NCI-H748 treated with DMSO at 0.1 percent for 48 hours (cell line): ENCODE measurements at regions not wholly inside any gene's neighbourhood (a gene's known extent, or its start where the extent isn't known, plus 50 kb on each side); places are given as distances from the start of the nearest gene placed in this dataset.

Experiments used
- DNase-seq: peaks from one replicate; lab custom pipeline; 2025; lab: John Stamatoyannopoulos, UW

GRCh38 chr12:59839514-59839913 lies 243.7 kb downstream of the SLC16A7 start:
- DNase-seq, result no peak

DNA sequence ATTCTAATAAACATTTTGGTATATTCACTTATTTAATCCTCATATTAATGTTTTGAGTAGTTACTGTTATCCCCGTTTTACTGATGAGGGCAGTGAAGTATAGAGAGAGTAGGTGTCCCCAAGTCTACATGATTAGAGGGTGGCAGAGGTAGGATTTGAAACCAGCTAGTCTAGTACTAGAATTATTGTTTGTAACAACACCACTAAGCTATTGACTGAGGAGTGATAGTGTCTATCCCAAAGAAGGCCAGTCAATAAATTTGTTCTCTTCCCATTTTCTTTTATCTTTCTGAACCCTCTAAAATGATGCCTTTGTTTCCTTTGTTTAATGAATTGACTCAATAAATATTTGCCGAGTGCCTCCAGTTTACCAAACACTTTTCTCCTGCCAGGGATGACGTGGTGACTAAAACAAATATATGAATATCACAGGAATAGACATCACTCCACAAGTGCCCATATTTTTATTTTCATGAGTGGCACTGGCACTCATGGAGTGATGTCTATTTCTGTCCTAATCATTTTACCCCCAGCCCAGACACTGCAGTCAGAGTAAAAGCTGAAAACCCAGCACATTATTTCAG lies 247.5 kb downstream of the SLC16A7 start:
- DNase-seq, result peak; percentile 96

DNA sequence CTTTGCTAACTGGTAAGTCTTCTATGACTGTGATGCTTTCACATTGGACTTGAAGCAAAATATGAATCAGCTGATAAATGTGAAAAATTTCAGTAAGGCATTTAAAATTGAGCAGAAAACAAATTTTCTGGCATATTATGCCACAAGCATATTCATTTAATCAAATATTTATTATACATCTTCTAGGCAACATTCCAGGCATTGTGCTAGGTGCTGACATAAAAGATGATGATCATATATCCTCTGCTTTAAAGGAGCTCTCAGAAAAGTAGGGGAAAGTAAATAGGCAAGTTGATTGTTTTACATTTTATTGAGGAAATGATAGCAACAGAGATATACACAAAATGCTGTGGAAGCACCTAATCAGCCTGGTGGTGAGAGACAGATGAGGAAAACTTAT lies 248.9 kb downstream of the SLC16A7 start:
- DNase-seq, result no peak

DNA sequence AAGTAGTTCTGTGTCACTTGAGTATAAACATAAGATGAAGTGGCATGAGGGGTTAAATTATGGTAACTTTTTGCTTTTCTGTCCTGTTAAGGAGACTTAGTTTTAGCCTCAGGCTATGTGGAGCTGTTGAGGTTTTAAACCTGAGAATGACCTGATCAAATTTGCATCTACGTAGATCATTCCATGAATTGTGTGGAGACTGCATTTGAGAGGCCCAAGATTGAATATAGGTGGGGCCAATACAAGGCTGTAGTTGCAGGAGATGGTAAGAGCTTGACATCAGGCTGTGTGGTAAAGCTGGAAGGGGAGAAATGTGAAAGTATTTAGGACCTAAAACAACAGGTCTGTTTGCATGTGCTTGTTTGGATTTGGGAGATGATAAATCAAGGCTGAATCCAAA lies 249.5 kb downstream of the SLC16A7 start:
- no peak for DNase-seq

GRCh38 chr12:59847127-59847526 lies 251.3 kb downstream of the SLC16A7 start:
- DNase-seq, result no peak

- no peak for DNase-seq
Measured at GRCh38 chr12:59850268-59850667, 254.4 kb downstream of the SLC16A7 start.

DNA sequence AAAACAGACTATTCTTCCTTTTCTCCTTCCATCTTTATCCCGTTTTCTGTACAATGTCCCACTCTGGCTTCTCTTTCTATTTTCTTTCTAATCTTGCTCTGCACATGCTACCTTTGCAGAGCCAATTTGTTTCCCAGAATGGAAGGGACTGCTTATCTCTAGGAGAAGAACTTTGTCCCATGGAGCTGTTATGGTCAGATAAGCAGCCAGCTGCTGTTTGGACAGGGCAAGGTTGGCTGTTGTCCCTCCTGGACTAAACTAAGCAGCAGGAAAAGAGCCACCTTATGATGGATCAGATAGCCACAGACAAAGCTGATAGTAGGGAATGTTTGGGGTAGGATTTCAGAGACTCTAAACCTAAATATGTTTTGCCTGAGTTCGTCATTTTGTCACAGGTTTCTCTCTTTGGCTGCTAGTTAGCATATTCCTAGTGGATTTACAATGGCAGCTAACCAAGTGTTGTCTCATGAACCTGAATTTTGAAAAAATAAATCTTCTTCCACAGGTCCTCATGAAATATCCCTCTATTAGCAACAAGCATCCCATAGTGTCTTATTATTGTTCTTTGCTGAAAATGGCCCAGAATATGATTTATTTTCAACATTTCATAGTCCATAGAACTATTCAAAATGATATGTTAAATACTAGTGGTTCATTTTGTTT lies 262.8 kb downstream of the SLC16A7 start:
- DNase-seq, result no peak

GRCh38 chr12:59859171-59859510 lies 263.3 kb downstream of the SLC16A7 start:
- no peak for DNase-seq

- DNase-seq, result no peak
Measured at GRCh38 chr12:59861635-59862034, 265.8 kb downstream of the SLC16A7 start.

DNA sequence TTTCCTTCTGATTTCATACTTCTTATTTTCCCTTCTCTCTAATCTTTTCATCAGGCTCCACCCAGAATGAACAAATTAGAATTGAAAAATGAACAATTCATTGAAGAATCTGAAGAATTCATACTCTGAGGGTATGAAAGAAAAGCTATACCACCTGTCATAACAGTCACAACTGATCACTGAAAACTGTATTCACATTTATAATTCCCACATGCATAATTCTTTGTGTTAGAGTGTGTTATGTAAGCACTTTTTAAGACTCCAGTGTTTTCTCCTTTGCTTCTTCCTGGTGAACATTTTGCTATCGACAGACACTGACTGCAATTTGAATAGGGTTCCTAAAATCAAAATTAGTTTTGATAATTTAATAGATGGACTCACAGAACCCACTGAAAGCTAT lies 271.2 kb downstream of the SLC16A7 start:
- no peak for DNase-seq

DNA sequence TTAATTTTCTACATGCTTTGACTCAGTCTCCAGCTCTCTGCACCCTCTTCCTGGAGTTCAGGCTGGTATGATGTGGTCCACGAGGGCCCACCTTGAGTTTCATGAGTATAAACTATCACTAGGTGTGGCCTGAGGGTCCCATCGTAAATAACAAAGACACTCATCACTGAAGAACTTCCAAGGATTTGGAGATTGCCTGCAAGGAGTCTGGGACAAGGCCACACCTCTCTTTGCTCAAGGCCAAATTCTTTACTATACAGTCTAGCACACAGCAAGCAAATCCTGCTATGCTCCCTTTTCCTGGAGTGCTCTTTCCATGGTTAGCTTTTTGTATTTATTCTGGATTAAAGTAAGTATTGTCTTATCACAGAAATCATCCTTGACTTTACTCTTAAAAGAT lies 271.9 kb downstream of the SLC16A7 start:
- no peak for DNase-seq

GRCh38 chr12:59871779-59872178 lies 275.9 kb downstream of the SLC16A7 start:
- no peak for DNase-seq

DNA sequence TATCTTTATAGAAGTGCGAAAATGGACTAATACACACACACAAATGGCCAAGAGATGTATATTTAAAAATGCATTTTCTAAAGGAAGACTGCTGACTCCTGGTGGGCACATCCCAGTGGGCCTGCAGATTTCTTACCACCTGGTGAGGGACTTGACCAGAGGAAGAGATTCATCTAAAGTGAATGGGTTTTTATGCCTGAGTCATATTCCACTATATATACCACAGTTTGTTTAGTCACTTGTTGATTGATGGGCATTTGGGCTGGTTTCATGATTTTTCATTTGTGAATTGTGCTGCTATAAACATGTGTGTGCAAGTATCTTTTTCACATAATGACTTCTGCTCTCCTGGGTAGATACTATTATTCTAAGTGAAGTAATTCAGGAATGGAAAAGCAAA lies 277.3 kb downstream of the SLC16A7 start:
- DNase-seq, result no peak

- no peak for DNase-seq
Measured at GRCh38 chr12:59874781-59875180, 279.0 kb downstream of the SLC16A7 start.

DNA sequence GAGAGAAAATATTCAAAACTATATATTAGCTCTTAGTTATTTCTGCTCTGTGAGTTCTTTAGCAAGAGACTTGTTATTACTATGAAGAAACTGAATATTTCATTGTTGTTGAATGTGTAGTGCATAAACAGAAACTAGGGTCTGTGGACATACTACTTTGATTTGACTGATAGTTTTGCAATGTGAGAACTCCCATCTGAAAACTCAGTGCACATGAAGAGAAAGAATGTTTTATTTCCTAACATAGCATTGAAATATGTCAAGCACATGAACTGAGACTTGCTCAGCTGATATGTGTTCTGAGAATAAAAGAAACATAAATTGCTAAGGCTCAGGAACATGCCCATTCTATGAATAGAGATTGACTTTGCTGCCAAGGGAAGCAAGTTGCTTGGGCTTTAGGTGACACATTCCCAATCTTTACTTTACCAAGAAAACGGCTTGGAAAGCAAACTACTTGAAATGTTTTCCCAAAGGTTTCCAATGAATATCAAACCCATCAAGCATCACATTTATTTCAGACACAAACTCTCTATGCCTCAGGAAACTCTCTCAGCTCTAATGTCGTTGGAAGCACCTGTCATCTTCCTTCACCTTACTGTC lies 290.4 kb downstream of the SLC16A7 start:
- DNase-seq, result no peak

DNA sequence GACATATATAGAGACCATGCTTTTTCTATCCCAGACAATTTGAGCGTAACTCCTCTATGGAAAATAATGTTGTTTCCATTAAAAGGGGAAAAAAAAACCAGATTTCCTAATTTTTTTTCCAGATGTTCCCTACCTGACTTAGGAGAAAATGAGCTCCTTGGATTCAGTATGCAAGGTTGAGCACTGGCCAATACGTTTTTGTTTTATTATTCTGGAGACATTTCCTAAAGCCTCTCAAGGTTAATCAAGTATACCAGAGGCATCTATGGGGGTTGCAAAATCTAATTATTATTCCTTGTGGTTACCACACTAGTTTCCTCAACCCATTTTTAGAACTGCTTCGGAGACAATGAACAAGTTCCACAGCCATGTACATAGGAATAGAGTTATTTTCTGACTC lies 291.3 kb downstream of the SLC16A7 start:
- no peak for DNase-seq

DNA sequence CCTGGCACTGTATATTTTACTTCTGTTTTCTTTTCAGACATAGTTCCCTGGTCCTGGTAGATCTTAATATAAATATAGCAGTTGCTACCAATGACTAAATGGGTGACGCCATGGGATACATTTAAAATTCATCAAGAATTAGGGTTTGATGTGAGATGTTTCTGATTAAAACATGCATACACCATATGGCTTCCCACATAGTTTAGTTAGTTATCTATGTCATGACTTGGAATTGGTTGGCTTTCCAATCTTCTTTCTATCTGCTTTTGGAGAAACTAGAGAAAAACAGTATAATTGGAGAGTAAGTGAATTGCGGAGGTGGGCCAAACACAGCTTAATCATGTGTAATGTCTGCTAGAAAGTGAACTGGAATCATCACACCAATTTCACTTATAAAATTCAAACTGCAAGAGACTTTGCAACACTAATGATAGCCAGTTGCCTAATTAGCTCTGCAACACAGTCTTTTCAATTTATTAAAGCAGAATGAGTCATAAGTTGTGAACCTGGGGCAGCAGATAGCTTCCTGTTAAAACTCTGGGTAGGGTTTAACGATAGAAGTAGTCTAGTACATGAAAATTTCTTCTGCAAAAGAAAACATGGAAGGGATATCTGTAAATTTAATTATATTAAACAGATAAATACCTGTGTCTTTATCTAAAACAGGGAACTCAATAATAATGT lies 295.2 kb downstream of the SLC16A7 start:
- no peak for DNase-seq

GRCh38 chr12:59895166-59895775 lies 299.4 kb downstream of the SLC16A7 start:
- DNase-seq, result no peak

DNA sequence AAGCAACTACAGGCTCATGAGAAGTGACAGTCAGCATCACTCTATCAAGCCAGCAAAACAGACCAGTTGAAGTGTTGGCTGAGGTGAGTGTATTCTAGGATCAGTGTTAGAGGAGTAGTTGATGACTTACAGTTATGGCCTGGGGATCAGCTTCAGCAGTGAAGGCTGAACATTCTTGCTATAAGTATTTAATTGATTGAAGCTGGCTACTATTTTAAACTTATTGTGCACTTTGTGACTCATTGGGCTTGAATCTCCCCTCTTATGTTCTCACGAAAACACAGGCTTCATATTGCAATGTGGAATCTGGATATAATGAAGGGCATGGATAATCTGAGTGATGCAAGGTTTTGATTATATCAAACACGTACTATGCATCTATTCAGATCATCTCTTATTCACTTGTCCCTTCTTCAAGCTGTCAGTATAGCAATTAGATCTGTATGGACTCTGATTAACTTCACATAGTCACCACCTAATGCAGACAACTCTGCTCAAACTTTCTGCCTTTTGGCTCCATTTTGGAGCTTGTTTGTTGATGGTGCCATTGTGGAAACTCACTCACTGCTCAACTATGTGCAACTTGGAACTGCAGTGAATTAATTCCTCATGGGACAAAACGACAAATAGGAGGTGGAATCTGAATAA lies 309.2 kb downstream of the SLC16A7 start:
- no peak for DNase-seq

- DNase-seq, result no peak
Measured at GRCh38 chr12:59911516-59911915, 315.7 kb downstream of the SLC16A7 start.

DNA sequence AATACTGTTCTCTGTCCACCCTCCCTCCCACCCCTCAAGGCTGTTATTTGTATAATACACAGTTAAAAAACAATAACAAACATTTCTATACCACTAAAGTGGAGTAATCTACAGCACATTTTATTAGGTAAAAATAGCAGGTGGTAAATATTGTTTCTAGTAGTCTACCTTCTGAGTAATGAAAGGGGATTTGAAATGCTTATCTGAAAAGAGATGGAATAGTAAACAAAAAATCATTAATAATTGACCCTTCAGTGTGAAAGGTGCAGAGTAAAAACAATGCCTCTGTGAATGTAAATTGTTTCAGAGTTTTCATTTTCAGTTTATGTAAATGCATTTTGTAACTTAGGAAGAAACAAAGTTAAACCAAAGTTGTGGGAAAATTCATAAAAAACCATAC lies 321.2 kb downstream of the SLC16A7 start:
- DNase-seq, result no peak

DNA sequence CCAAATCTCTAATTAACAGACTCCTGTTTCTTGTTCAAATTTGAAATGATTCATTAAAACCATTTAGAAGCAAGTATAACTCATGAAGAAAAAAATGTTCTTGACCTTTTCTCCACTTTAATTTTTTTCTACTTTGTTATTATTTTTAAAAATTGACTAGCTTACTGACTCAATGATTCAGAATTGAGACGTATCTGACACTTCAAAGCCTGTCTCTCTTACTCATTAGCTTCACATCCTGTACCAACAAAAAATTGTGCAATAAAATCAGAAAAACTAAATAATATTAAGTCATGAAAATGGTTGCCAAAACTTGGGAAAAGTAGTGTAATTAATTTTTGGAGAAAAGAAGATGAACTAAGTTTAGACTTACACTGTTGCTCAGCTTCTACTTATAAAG lies 331.2 kb downstream of the SLC16A7 start:
- no peak for DNase-seq
